Cardiac muscle cell (in vitro differentiated cells and primary cell): ENCODE measurements at regions not wholly inside any gene's neighbourhood (a gene's known extent, or its start where the extent isn't known, plus 50 kb on each side); places are given as distances from the start of the nearest gene placed in this dataset.

Experiments
- DNase-seq, 2 donors: peaks; one replicate each; pipeline versions ENCODE4 v3.0.0 to v3.0.0-alpha.2; 2010 to 2017; ENCODE audit warnings: low read depth in 1 of 2, low spot score in 1 of 2
- H3K27ac ChIP-seq: fragments of 200-600 bp; sonication (generic); 2 replicates; pipeline ENCODE4 v1.5.1; 2016
- H3K27me3 ChIP-seq: fragments of 200-600 bp; sonication (generic); 2 replicates; pipeline ENCODE4 v1.6.0; 2016; ENCODE audit warnings: control low read depth
- H3K36me3 ChIP-seq: fragments of 200-600 bp; sonication (generic); 2 replicates; pipeline ENCODE4 v1.5.1; 2016; ENCODE audit warnings: control low read depth
- H3K4me1 ChIP-seq: fragments of 200-600 bp; sonication (generic); 2 replicates; pipeline ENCODE4 v1.8.1; 2017; ENCODE audit warnings: low read depth, mild to moderate bottlenecking, mixed run types
- H3K4me3 ChIP-seq: fragments of 200-600 bp; sonication (generic); 2 replicates; pipeline ENCODE4 v1.5.1; 2016; ENCODE audit warnings: mild to moderate bottlenecking
- H3K9me3 ChIP-seq: fragments of 200-600 bp; sonication (generic); 2 replicates; pipeline ENCODE4 v1.5.1; 2017; ENCODE audit warnings: low read depth, mild to moderate bottlenecking, control low read depth
- TF ChIP-seq, protein P1 (sequence below): IDR thresholded peaks from 2 replicates; pipeline ENCODE4 v1.5.1; 2012; ENCODE audit warnings: low read depth, mild to moderate bottlenecking, low read length

- H3K27ac ChIP-seq, result no peak overlapping the region
- no peak for DNase-seq
- H3K9me3 ChIP-seq, result no peaks in the 10 kb centered on the region
- H3K4me1 ChIP-seq, result no peaks in the 10 kb centered on the region
- H3K4me3 ChIP-seq, result no peak overlapping the region
- H3K36me3 ChIP-seq, result no peaks in the 10 kb centered on the region
- TF ChIP-seq, protein P1, sequence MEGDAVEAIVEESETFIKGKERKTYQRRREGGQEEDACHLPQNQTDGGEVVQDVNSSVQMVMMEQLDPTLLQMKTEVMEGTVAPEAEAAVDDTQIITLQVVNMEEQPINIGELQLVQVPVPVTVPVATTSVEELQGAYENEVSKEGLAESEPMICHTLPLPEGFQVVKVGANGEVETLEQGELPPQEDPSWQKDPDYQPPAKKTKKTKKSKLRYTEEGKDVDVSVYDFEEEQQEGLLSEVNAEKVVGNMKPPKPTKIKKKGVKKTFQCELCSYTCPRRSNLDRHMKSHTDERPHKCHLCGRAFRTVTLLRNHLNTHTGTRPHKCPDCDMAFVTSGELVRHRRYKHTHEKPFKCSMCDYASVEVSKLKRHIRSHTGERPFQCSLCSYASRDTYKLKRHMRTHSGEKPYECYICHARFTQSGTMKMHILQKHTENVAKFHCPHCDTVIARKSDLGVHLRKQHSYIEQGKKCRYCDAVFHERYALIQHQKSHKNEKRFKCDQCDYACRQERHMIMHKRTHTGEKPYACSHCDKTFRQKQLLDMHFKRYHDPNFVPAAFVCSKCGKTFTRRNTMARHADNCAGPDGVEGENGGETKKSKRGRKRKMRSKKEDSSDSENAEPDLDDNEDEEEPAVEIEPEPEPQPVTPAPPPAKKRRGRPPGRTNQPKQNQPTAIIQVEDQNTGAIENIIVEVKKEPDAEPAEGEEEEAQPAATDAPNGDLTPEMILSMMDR, result no peak
- no peaks in the 10 kb centered on the region for H3K27me3 ChIP-seq
Observed at GRCh38 chr1:79839882-79840281, 833.4 kb upstream of the ADGRL4 start.

DNA sequence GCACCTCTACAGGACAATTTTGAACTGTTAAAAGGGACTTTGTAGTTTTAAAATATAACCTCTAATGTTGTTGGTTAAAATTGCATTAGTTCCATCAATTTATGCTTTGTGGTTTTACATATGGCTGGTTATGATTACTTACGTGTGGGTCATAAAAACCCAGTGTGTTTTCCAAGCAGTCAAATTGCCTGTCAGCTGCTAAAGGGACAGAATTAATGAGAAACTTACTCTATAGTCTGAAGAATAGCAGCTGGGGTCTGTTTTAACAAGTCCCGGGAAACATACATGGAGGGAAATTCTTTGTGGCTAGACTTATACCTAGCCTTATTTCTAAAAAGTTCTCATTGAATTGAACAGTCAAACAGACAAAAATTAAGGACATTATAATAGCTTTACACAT, 820.9 kb upstream of the ADGRL4 start:
- peaks cover 6% of the 10 kb centered on the region for H3K4me1 ChIP-seq

GRCh38 chr1:79825551-79825950, 819.0 kb upstream of the ADGRL4 start:
- no peaks in the 10 kb centered on the region for H3K9me3 ChIP-seq
- no peak overlapping the region for H3K27ac ChIP-seq
- no peaks in the 10 kb centered on the region for H3K36me3 ChIP-seq
- H3K27me3 ChIP-seq, result no peaks in the 10 kb centered on the region
- TF ChIP-seq, protein P1, result no peak
- H3K4me1 ChIP-seq, result no peaks in the 10 kb centered on the region
- no peak overlapping the region for H3K4me3 ChIP-seq
- DNase-seq, result no peak

More for the DNA sequence above, 820.9 kb upstream of the ADGRL4 start:
- Histone ChIP-seq H3K9me3 (no peaks in the 10 kb centered on the region), H3K27me3 (no peaks in the 10 kb centered on the region), H3K36me3 (no peaks in the 10 kb centered on the region), H3K27ac (no peak overlapping the region), H3K4me3 (no peak overlapping the region)
- no peak for DNase-seq
- TF ChIP-seq, protein P1, result no peak

DNA sequence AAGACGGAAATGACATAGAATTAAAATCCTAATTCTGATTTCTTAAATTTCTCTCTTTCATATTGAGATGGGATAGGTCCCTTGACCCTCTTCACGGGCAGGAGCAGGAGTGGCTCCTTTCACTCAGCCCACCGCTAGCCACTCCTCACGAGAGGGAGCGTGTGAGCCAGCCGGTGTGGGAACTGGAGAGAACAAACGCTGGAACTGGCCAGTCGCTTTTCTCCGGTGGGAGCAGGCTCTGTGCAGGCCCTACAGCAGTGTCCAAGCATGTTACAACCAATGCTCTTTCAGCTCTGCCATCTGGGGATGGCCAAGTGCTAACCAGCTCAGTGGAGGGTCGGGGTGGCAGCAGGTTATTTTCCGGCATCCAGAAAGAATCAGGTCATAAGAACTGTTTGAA, 815.5 kb upstream of the ADGRL4 start:
- H3K36me3 ChIP-seq, result no peaks in the 10 kb centered on the region
- no peaks in the 10 kb centered on the region for H3K4me1 ChIP-seq
- no peak for DNase-seq
- H3K9me3 ChIP-seq, result no peaks in the 10 kb centered on the region
- no peak overlapping the region for H3K27ac ChIP-seq
- TF ChIP-seq, protein P1, result no peak
- H3K27me3 ChIP-seq, result no peaks in the 10 kb centered on the region
- H3K4me3 ChIP-seq, result no peak overlapping the region

- DNase-seq, result no peak
- no peaks in the 10 kb centered on the region for H3K27me3 ChIP-seq
- H3K4me1 ChIP-seq, result peaks cover 6% of the 10 kb centered on the region
- H3K36me3 ChIP-seq, result no peaks in the 10 kb centered on the region
- H3K9me3 ChIP-seq, result no peaks in the 10 kb centered on the region
- H3K27ac ChIP-seq, result no peak overlapping the region
- TF ChIP-seq, protein P1, result no peak
- H3K4me3 ChIP-seq, result no peak overlapping the region
Observed at GRCh38 chr1:79819140-79819539, 812.6 kb upstream of the ADGRL4 start.

DNA sequence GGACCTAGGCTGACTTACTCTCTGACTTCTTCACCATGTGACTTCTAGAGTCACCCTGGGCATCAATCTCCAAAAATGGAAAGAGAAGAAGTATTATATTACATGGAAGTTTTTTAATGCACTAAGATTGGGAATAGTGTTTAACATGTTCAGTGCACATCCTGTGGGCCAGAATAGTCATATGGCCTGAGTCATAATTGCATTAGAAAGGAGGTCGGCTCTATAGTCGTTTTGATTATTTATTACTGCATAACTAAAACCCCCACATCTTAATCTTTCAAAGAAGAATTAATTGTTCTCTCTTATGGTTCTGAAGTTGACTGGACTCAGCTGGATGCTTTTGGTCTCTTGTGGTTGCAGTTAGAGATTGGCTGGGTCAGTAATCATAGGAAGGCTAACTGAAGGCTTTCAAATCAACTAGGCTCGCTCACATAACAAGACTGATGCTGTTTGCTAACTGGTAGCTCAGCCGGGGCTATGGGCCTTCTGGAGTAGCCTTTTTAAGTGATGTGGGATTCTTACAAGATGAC, 810.6 kb upstream of the ADGRL4 start:
- Histone ChIP-seq H3K36me3 (no peaks in the 10 kb centered on the region), H3K9me3 (no peaks in the 10 kb centered on the region), H3K27me3 (no peaks in the 10 kb centered on the region), H3K4me3 (no peak overlapping the region), H3K4me1 (peaks cover 10% of the 10 kb centered on the region), H3K27ac (no peak overlapping the region)
- TF ChIP-seq, protein P1, result no peak
- no peak for DNase-seq
